BE2C (cell line): ENCODE measurements at regions not wholly inside any gene's neighbourhood (a gene's known extent, or its start where the extent isn't known, plus 50 kb on each side); places are given as distances from the start of the nearest gene placed in this dataset.

ENCODE experiments used
- DNase-seq: peaks from one replicate; pipeline ENCODE4 v3.0.0-alpha.2; 2020
- H3K27me3 ChIP-seq: fragments of 250-450 bp; sonication (Bioruptor Pico); 2 replicates; pipeline ENCODE4 v1.5.1; 2020; ENCODE audit warnings: mild to moderate bottlenecking
- H3K36me3 ChIP-seq: fragments of 250-450 bp; sonication (Bioruptor Pico); 2 replicates; pipeline ENCODE4 v1.5.1; 2020; ENCODE audit warnings: mild to moderate bottlenecking
- H3K4me1 ChIP-seq: fragments of 250-450 bp; sonication (Bioruptor Pico); 2 replicates; pipeline ENCODE4 v1.5.1; 2020
- H3K4me3 ChIP-seq: 2 replicates; pipeline ENCODE4 v1.5.1; 2011; ENCODE audit warnings: low read depth, low read length
- H3K9me3 ChIP-seq: fragments of 250-450 bp; sonication (Bioruptor Pico); 2 replicates; pipeline ENCODE4 v1.5.1; 2020
- CTCF ChIP-seq: IDR thresholded peaks from 2 replicates; pipeline ENCODE4 v1.5.1; 2012; ENCODE audit warnings: mild to moderate bottlenecking, low read depth, low read length

GRCh38 chr20:50341880-50342637, 151.4 kb downstream of the CEBPB start:
- TF ChIP-seq CTCF: no peak
- Histone ChIP-seq H3K36me3 (no peaks in the 10 kb centered on the region), H3K9me3 (no peaks in the 10 kb centered on the region), H3K27me3 (no peaks in the 10 kb centered on the region), H3K4me1 (peaks cover 22% of the 10 kb centered on the region), H3K4me3 (no peak overlapping the region)
- DNase-seq: no peak

- no peak for TF ChIP-seq CTCF
- H3K4me1 ChIP-seq: peaks cover 20% of the 10 kb centered on the region
These were observed 152.0 kb downstream of the CEBPB start for GRCh38 chr20:50342638-50343102.

GRCh38 chr20:50343125-50343489, 152.5 kb downstream of the CEBPB start:
- H3K4me3 ChIP-seq: no peak overlapping the region
- H3K27me3 ChIP-seq: no peaks in the 10 kb centered on the region
- H3K4me1 ChIP-seq: peaks cover 20% of the 10 kb centered on the region
- H3K9me3 ChIP-seq: no peaks in the 10 kb centered on the region
- DNase-seq: no peak
- no peaks in the 10 kb centered on the region for H3K36me3 ChIP-seq
- TF ChIP-seq CTCF: no peak

More at GRCh38 chr20:50342638-50343102, 152.0 kb downstream of the CEBPB start:
- H3K9me3 ChIP-seq: no peaks in the 10 kb centered on the region
- no peak for DNase-seq
- H3K36me3 ChIP-seq: no peaks in the 10 kb centered on the region
- no peak overlapping the region for H3K4me3 ChIP-seq
- H3K27me3 ChIP-seq: no peaks in the 10 kb centered on the region

GRCh38 chr20:50343490-50344179, 153.0 kb downstream of the CEBPB start:
- no peaks in the 10 kb centered on the region for H3K9me3 ChIP-seq
- peaks cover 17% of the 10 kb centered on the region for H3K4me1 ChIP-seq
- no peak for DNase-seq
- no peaks in the 10 kb centered on the region for H3K27me3 ChIP-seq
- no peak overlapping the region for H3K4me3 ChIP-seq
- no peak for TF ChIP-seq CTCF
- no peaks in the 10 kb centered on the region for H3K36me3 ChIP-seq

GRCh38 chr20:50344232-50345071, 153.8 kb downstream of the CEBPB start:
- peak; percentile 19; the same call in 1 of the 2 replicates for TF ChIP-seq CTCF
- DNase-seq: no peak
- Histone ChIP-seq H3K27me3 (no peaks in the 10 kb centered on the region), H3K36me3 (no peaks in the 10 kb centered on the region), H3K4me1 (peaks cover 9% of the 10 kb centered on the region), H3K4me3 (no peak overlapping the region), H3K9me3 (no peaks in the 10 kb centered on the region)
